ENCODE measurements at regions not wholly inside any gene's neighbourhood (a gene's known extent, or its start where the extent isn't known, plus 50 kb on each side); places are given as distances from the start of the nearest gene placed in this dataset.

DNA sequence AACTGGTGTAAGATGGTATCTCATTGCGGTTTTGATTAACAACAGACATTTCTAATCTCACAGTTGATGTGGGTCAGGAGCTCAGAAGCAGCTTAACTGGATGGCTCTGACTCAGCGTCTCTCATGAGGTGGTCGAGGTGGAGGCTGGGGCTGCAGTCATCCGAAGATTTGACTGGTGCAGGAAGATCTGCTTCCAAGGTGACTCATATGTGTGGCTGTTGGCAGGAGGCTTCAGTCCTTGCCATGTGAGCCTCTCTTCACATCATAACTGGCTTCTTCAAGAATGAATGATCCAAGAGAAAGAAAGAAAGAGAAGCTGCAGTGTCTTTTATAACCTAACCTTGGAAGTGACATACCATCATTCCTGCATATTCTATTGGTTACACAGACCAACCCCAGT is 376.1 kb downstream of the SEC14L1 start:
- TF ChIP-seq, protein P1, sequence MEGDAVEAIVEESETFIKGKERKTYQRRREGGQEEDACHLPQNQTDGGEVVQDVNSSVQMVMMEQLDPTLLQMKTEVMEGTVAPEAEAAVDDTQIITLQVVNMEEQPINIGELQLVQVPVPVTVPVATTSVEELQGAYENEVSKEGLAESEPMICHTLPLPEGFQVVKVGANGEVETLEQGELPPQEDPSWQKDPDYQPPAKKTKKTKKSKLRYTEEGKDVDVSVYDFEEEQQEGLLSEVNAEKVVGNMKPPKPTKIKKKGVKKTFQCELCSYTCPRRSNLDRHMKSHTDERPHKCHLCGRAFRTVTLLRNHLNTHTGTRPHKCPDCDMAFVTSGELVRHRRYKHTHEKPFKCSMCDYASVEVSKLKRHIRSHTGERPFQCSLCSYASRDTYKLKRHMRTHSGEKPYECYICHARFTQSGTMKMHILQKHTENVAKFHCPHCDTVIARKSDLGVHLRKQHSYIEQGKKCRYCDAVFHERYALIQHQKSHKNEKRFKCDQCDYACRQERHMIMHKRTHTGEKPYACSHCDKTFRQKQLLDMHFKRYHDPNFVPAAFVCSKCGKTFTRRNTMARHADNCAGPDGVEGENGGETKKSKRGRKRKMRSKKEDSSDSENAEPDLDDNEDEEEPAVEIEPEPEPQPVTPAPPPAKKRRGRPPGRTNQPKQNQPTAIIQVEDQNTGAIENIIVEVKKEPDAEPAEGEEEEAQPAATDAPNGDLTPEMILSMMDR (IDR thresholded peaks at IDR 0.05) = no peak
- no peak for TF ChIP-seq POLR2A (IDR thresholded peaks at IDR 0.05)
